ENCODE measurements at regions not wholly inside any gene's neighbourhood (a gene's known extent, or its start where the extent isn't known, plus 50 kb on each side); places are given as distances from the start of the nearest gene placed in this dataset.

GRCh38 chr7:91771394-91771793, 109.1 kb downstream of the MTERF1 start:
- H3K9me3 ChIP-seq, result no peaks in the 10 kb centered on the region
- H3K4me1 ChIP-seq, result no peaks in the 10 kb centered on the region
- TF ChIP-seq POLR2A (IDR thresholded peaks at IDR 0.05) (no peak), CTCF (IDR thresholded peaks at IDR 0.05) (no peak)
- no peak overlapping the region for H3K4me3 ChIP-seq
- H3K27me3 ChIP-seq, result no peaks in the 10 kb centered on the region
- H3K27ac ChIP-seq, result no peak overlapping the region
- DNase-seq (no peak), ATAC-seq (no peak)
- 41 to 58% methylated on average over 1 of the region's 1 CpG for WGBS, 2 donors
- H3K36me3 ChIP-seq (replicated peaks in 1 of 2; ENCODE audit: insufficient read depth in 1 of 2, low read depth in 2 of 2), result no peaks in the 10 kb centered on the region
- intact Hi-C loops (cut with DNase I), result no loop called here

GRCh38 chr7:91771921-91772815, 108.3 kb downstream of the MTERF1 start:
- Histone ChIP-seq H3K27ac (no peak overlapping the region), H3K4me1 (no peaks in the 10 kb centered on the region), H3K9me3 (no peaks in the 10 kb centered on the region), H3K4me3 (no peak overlapping the region), H3K27me3 (no peaks in the 10 kb centered on the region), H3K36me3 (replicated peaks in 1 of 2; ENCODE audit: insufficient read depth in 1 of 2, low read depth in 2 of 2) (no peaks in the 10 kb centered on the region)
- no peak for TF ChIP-seq POLR2A (IDR thresholded peaks at IDR 0.05)
- no peak for TF ChIP-seq CTCF (IDR thresholded peaks at IDR 0.05)
- intact Hi-C loops (cut with DNase I), result no loop called here
- 50 to 53% methylated on average over 4 of the region's 4 CpGs for WGBS, 2 donors
- DNase-seq (no peak), ATAC-seq (no peak)

- intact Hi-C loops (cut with DNase I), result no loop called here
- no peak for DNase-seq
- Histone ChIP-seq H3K4me3 (no peak overlapping the region), H3K4me1 (no peaks in the 10 kb centered on the region), H3K36me3 (replicated peaks in 1 of 2; ENCODE audit: insufficient read depth in 1 of 2, low read depth in 2 of 2) (no peaks in the 10 kb centered on the region), H3K9me3 (no peaks in the 10 kb centered on the region), H3K27me3 (no peaks in the 10 kb centered on the region), H3K27ac (no peak overlapping the region)
- no peak for TF ChIP-seq POLR2A (IDR thresholded peaks at IDR 0.05)
- no peak for TF ChIP-seq CTCF (IDR thresholded peaks at IDR 0.05)
- WGBS, 2 donors, result 77 to 82% methylated on average over 2 of the region's 2 CpGs
- ATAC-seq, result no peak
Measured at GRCh38 chr7:91776171-91776570, 104.3 kb downstream of the MTERF1 start.

GRCh38 chr7:91777522-91777921, 103.0 kb downstream of the MTERF1 start:
- WGBS, 2 donors, result 73 to 86% methylated on average over 3 of the region's 3 CpGs
- ATAC-seq, result no peak
- DNase-seq, result no peak
- Histone ChIP-seq H3K36me3 (replicated peaks in 1 of 2; ENCODE audit: insufficient read depth in 1 of 2, low read depth in 2 of 2) (no peaks in the 10 kb centered on the region), H3K27ac (no peak overlapping the region), H3K4me3 (no peak overlapping the region), H3K27me3 (no peaks in the 10 kb centered on the region), H3K4me1 (no peaks in the 10 kb centered on the region), H3K9me3 (no peaks in the 10 kb centered on the region)
- TF ChIP-seq POLR2A (IDR thresholded peaks at IDR 0.05) (no peak), CTCF (IDR thresholded peaks at IDR 0.05) (no peak)
- intact Hi-C loops (cut with DNase I), result no loop called here

GRCh38 chr7:91778416-91778815, 102.1 kb downstream of the MTERF1 start:
- Histone ChIP-seq H3K27me3 (no peaks in the 10 kb centered on the region), H3K4me3 (no peak overlapping the region), H3K9me3 (no peaks in the 10 kb centered on the region), H3K36me3 (replicated peaks in 1 of 2; ENCODE audit: insufficient read depth in 1 of 2, low read depth in 2 of 2) (no peaks in the 10 kb centered on the region), H3K27ac (no peak overlapping the region), H3K4me1 (no peaks in the 10 kb centered on the region)
- TF ChIP-seq CTCF (IDR thresholded peaks at IDR 0.05) (no peak), POLR2A (IDR thresholded peaks at IDR 0.05) (no peak)
- intact Hi-C loops (cut with DNase I), result no loop called here
- DNase-seq (no peak), ATAC-seq (no peak)
- WGBS, 2 donors, result 32 to 51% methylated on average over 1 of the region's 1 CpG
